ENCODE measurements at regions not wholly inside any gene's neighbourhood (a gene's known extent, or its start where the extent isn't known, plus 50 kb on each side); places are given as distances from the start of the nearest gene placed in this dataset.

- no peak for DNase-seq
Measured at GRCh38 chr12:38586789-38587188, 270.2 kb downstream of the ALG10B start.

DNA sequence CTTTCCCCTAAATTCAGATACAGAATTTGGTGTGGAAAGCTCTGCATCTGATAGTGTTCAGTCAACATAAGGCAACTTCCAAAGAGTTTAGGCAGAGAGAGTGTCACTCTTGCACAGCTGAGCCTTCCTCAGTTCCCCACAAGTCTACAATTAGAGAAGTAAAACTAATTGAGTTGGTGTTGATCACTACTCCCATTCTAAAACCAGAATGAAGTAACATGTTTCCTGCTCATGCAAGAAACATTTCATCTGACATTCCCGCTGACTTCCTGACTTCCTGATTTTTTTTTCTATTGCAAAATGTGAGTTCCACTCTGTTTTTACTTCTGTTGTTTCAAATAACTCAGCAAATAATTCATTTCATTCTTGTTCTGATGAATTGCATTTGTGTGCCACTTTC, 271.0 kb downstream of the ALG10B start:
- DNase-seq = no peak

- no peak for DNase-seq
Measured at GRCh38 chr12:38588624-38589305, 272.2 kb downstream of the ALG10B start.

- DNase-seq = no peak
Measured at GRCh38 chr12:38589306-38589632, 272.7 kb downstream of the ALG10B start.

DNA sequence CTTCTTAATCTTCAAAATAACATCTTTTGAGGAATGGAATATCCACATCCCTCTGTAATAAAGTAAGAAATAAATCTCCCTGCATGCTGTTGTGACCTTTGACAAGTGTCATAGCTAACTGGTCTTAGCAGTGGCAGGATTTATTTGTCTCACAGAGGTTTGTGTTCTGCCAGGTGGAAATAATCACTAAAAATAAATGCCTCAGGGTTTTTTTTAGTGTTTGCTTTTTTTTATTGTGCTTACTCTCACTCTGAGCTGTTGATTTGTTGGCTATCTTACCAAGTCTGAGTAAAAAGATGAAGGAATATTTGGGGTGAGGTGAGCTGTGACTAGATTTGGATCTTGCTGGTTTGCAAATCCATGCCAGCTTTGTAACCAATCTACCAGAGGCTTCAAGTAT, 285.4 kb downstream of the ALG10B start:
- no peak for DNase-seq

Data from SW 1271 (cell line).